ENCODE measurements at regions not wholly inside any gene's neighbourhood (a gene's known extent, or its start where the extent isn't known, plus 50 kb on each side); places are given as distances from the start of the nearest gene placed in this dataset.
A peak's percentile ranks its signal among the peaks of the same experiment; 100 is the strongest.

- H3K4me1 ChIP-seq (ENCODE audit: control insufficient read depth in 1 of 2, low read depth in 2 of 2) = peaks cover 8 to 19% of the 10 kb centered on the region in 2 donors
- no peak for TF ChIP-seq CTCF (IDR thresholded peaks at IDR 0.05)
- ATAC-seq (ENCODE audit: insufficient number of reproducible peaks, low FRiP score, low read depth) (no peak), DNase-seq (ENCODE audit: low spot score) (no peak)
- H3K9me3 ChIP-seq = no peaks in the 10 kb centered on the region
- no peaks in the 10 kb centered on the region for H3K27me3 ChIP-seq (replicated peaks; ENCODE audit: insufficient read depth)
- no peaks in the 10 kb centered on the region for H3K36me3 ChIP-seq
- no peak overlapping the region for H3K4me3 ChIP-seq
- no peak overlapping the region for H3K27ac ChIP-seq
These were observed 875.7 kb upstream of the USP15 start for GRCh38 chr12:61384511-61384910.

- Histone ChIP-seq H3K36me3 (no peaks in the 10 kb centered on the region), H3K27me3 (replicated peaks; ENCODE audit: insufficient read depth) (no peaks in the 10 kb centered on the region), H3K4me1 (ENCODE audit: control insufficient read depth in 1 of 2, low read depth in 2 of 2) (peaks cover 8 to 19% of the 10 kb centered on the region in 2 donors), H3K27ac (peak overlapping the region in 1 of 2 donors; percentile 54), H3K9me3 (no peaks in the 10 kb centered on the region), H3K4me3 (no peak overlapping the region)
- ATAC-seq (ENCODE audit: insufficient number of reproducible peaks, low FRiP score, low read depth) (peak; percentile 55), DNase-seq (ENCODE audit: low spot score) (no peak)
- TF ChIP-seq CTCF (IDR thresholded peaks at IDR 0.05) = no peak
These were observed 874.4 kb upstream of the USP15 start for GRCh38 chr12:61385771-61386170.

GRCh38 chr12:61397668-61398067, 862.5 kb upstream of the USP15 start:
- ATAC-seq (ENCODE audit: insufficient number of reproducible peaks, low FRiP score, low read depth) = no peak
- TF ChIP-seq CTCF (IDR thresholded peaks at IDR 0.05) = no peak
- H3K4me1 ChIP-seq (ENCODE audit: control insufficient read depth in 1 of 2, low read depth in 2 of 2) = peaks cover 0 to under 1% of the 10 kb centered on the region in 2 donors
- no peaks in the 10 kb centered on the region for H3K36me3 ChIP-seq
- no peaks in the 10 kb centered on the region for H3K9me3 ChIP-seq
- no peak overlapping the region for H3K4me3 ChIP-seq
- H3K27me3 ChIP-seq (replicated peaks; ENCODE audit: insufficient read depth) = no peaks in the 10 kb centered on the region
- DNase-seq (ENCODE audit: low spot score) = no peak
- no peak overlapping the region for H3K27ac ChIP-seq

GRCh38 chr12:61412201-61412600, 848.0 kb upstream of the USP15 start:
- no peak for TF ChIP-seq CTCF (IDR thresholded peaks at IDR 0.05)
- Histone ChIP-seq H3K4me1 (ENCODE audit: control insufficient read depth in 1 of 2, low read depth in 2 of 2) (peaks cover 0 to 4% of the 10 kb centered on the region in 2 donors), H3K9me3 (no peaks in the 10 kb centered on the region), H3K4me3 (no peak overlapping the region), H3K36me3 (no peaks in the 10 kb centered on the region), H3K27ac (no peak overlapping the region), H3K27me3 (replicated peaks; ENCODE audit: insufficient read depth) (no peaks in the 10 kb centered on the region)
- no peak for ATAC-seq (ENCODE audit: insufficient number of reproducible peaks, low FRiP score, low read depth)
- DNase-seq (ENCODE audit: low spot score) = no peak

- no peak for DNase-seq (ENCODE audit: low spot score)
- H3K4me3 ChIP-seq = no peak overlapping the region
- no peaks in the 10 kb centered on the region for H3K9me3 ChIP-seq
- TF ChIP-seq CTCF (IDR thresholded peaks at IDR 0.05) = no peak
- no peak for ATAC-seq (ENCODE audit: insufficient number of reproducible peaks, low FRiP score, low read depth)
- peaks cover 0 to 4% of the 10 kb centered on the region in 2 donors for H3K4me1 ChIP-seq (ENCODE audit: control insufficient read depth in 1 of 2, low read depth in 2 of 2)
- H3K36me3 ChIP-seq = no peaks in the 10 kb centered on the region
- no peak overlapping the region for H3K27ac ChIP-seq
- H3K27me3 ChIP-seq (replicated peaks; ENCODE audit: insufficient read depth) = no peaks in the 10 kb centered on the region
These were observed 845.7 kb upstream of the USP15 start for GRCh38 chr12:61414470-61414869.

All from thoracic aorta (tissue), 2 donors.